ENCODE measurements at regions not wholly inside any gene's neighbourhood (a gene's known extent, or its start where the extent isn't known, plus 50 kb on each side); places are given as distances from the start of the nearest gene placed in this dataset.

DNA sequence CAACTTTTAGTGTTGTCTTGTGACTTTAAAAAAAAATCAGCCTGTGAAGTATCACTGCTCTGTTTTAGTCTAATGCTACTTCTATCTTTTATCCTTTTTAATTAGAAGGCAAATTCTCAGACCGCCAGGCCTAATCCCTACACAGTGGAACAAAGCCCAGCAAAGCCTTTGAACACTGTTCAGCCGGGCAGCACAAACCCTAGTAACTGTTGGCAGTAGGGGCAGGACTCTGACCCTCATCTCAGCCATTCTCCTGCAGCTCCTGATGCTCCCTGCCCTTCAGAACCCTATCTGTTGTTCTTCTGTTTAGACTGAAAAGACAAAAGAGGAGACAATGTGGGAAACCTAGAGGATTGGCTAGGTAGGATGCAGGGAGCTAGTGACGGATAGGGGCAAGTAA, 78.0 kb upstream of the OTX2 start:
- H3K4me1 Mint-ChIP-seq, result no peaks in the 10 kb centered on the region
- H3K9me3 Mint-ChIP-seq, result no peaks in the 10 kb centered on the region
- no peaks in the 10 kb centered on the region for H3K36me3 Mint-ChIP-seq
- DNase-seq (ENCODE audit: low spot score in 2 of 2) (no peak), ATAC-seq (no peak)
- H3K27ac Mint-ChIP-seq, result no peak overlapping the region
- H3K4me3 Mint-ChIP-seq, result no peak overlapping the region

DNA sequence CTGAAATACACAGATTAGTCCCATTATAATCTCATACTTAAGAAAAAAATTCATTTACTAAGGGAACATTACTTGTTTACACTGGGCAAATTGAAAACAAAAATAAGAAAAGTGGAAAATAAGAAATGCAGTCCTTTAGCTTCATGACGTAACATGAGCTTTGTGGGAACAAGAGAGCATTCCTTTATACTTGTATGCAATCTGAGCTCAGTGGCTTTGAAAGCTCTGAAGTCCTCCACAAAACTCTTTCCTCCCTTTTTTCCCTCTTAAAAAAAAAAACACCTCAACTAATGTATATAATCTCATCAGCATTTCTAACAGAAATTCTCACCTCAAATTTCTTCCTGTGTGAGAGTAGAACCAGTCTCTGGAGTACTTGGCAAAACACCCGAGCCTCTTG, 76.9 kb upstream of the OTX2 start:
- H3K4me1 Mint-ChIP-seq, result no peaks in the 10 kb centered on the region
- no peaks in the 10 kb centered on the region for H3K36me3 Mint-ChIP-seq
- H3K9me3 Mint-ChIP-seq, result peaks cover 2% of the 10 kb centered on the region
- DNase-seq (ENCODE audit: low spot score in 2 of 2), result no peak
- no peak for ATAC-seq
- H3K27ac Mint-ChIP-seq, result no peak overlapping the region
- no peak overlapping the region for H3K4me3 Mint-ChIP-seq

DNA sequence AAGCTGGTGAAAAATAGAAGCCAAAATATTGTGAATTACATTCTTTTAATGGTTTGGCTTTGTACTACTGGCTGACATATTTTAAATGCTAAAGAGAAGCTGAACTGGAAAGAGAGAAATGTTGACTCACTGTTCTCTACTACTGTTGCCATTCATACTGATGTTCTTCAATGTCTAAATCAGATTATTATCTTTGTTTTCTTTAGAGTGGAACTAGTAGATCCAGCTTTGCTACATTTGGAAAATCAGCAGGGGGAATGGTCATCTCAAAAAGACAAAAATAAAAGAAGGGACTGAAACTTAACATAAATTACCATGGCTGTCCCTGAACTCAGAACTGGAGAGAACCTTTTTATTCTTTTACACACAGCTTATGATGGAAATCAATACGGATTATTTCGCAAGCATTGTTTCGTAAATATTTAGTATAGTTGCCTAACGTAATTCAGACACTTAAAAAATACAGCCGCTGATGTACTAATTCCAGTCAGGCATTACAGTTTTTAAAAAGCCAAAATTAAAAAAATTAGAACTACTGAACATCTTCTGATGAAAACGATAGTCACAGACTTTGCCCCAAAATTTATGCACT, 76.3 kb upstream of the OTX2 start:
- no peak for ATAC-seq
- Mint-ChIP-seq H3K27ac (no peak overlapping the region), H3K36me3 (no peaks in the 10 kb centered on the region), H3K4me3 (no peak overlapping the region), H3K4me1 (no peaks in the 10 kb centered on the region), H3K9me3 (peaks cover 2% of the 10 kb centered on the region)
- DNase-seq (ENCODE audit: low spot score in 2 of 2), result no peak

DNA sequence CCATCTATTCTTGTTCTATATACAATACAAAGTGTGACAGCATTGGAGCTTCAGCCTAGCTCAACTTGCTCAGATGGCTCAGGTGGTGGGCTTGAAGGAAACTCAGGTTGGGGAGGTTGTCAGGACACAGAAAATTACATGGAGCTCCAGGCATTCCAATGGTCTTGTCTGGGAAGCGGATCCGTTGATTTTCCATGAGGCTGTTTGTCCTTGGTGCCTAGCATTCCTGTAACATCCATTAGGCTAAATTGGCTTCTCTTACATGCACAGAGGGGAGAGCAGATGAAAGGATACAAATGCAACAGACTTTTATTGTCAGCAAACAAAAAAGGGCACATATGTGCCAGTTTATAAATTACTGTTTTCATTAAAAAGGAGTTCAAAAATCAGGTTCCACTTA, 75.5 kb upstream of the OTX2 start:
- Mint-ChIP-seq H3K4me1 (no peaks in the 10 kb centered on the region), H3K36me3 (no peaks in the 10 kb centered on the region), H3K27ac (no peak overlapping the region), H3K9me3 (peaks cover 2% of the 10 kb centered on the region), H3K4me3 (no peak overlapping the region)
- ATAC-seq (no peak), DNase-seq (ENCODE audit: low spot score in 2 of 2) (no peak)

DNA sequence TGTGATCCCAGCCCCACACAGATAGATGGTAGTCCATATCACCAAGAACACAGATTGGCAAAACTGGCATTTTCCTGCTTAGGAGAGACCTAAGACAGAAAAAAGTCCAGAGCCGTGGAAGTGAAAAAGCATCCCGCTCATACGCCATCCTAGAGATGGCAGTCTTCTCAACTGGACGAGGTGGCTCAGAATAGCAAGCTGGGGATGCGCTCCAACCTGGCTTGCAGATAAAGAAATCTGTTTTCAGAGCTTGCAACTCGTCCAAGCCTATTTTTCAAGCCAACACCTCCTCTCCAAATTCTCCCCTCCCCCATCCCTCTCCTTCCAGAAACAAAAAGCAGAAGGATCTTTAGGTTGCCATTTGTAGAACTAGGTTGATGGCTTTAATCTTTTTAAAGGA, 74.3 kb upstream of the OTX2 start:
- Mint-ChIP-seq H3K27ac (no peak overlapping the region), H3K4me1 (no peaks in the 10 kb centered on the region), H3K36me3 (no peaks in the 10 kb centered on the region)

DNA sequence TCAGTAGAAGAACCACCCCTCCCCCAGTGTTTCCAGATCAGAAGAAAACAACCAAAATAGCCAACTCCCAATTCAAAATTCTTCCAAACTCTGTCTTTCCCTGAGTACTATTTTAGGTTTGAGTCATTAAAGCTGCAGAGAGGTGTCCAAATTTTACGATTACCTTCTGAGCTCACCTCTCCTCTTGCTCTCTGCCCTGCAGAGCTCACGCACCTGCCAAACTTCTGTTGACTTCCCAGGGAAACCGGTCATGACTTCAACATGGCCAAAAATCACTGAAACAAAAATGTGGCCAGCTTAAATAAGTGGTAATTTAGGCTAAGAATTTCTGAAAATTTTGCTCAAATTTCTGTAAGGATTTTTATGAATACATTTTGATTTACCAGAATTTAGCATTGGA, 70.9 kb upstream of the OTX2 start:
- no peak for ATAC-seq
- Mint-ChIP-seq H3K4me1 (no peaks in the 10 kb centered on the region), H3K27ac (no peak overlapping the region), H3K9me3 (peaks cover 5% of the 10 kb centered on the region), H3K4me3 (no peak overlapping the region), H3K36me3 (no peaks in the 10 kb centered on the region)
- no peak for DNase-seq (ENCODE audit: low spot score in 2 of 2)

More for the DNA sequence above, 74.3 kb upstream of the OTX2 start:
- Mint-ChIP-seq H3K4me3 (no peak overlapping the region), H3K9me3 (peaks cover 5% of the 10 kb centered on the region)
- DNase-seq (ENCODE audit: low spot score in 2 of 2), result no peak
- no peak for ATAC-seq

DNA sequence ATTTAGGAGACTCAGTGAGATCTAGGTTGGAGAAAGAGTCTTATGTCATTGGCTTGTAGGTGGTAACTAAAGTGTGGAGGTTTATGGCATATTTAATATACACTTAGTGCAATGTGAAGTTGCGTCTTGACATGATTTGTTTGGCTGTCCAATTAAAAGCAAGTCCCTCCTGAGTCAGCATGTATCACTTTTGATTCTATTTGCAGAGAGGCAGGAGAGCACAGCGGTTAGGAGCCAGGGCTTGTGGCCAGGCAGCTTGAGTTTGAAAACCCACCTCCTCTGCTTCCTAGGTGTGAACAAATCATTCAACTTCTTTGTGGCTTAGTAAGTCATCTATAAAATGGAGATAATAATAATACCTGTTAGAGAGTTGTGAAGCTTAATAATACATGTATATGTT, 68.5 kb upstream of the OTX2 start:
- Mint-ChIP-seq H3K9me3 (peaks cover 8% of the 10 kb centered on the region), H3K4me1 (no peaks in the 10 kb centered on the region), H3K27ac (no peak overlapping the region), H3K36me3 (no peaks in the 10 kb centered on the region), H3K4me3 (no peak overlapping the region)
- DNase-seq (ENCODE audit: low spot score in 2 of 2) (no peak), ATAC-seq (no peak)

DNA sequence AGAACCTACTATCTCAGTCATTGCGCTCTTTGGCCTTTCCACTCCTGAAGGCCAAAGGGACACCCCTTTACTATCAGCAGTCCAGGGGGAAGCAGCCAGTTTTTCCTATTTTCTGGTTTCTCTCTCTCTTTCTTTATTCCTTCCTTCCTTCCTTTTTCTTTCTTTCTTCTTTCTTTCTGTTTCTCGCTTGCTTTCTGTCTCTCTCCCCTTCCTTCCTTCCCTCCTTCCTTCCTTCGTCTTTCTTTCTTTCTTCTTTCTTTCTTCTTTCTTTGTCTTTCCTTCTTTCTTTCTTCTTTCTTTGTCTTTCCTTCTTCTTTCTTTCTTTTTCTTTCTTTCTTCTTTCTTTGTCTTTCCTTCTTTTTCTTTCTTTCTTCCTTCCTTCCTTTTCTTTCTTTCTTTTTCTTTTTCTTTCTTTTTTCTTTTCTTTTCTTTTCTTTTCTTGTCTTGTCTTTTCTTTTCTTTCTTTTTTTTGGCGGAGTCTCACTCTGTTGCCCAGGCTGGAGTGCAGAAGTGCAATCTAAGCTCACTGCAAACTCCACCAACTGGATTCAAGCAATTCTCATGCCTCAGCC, 64.9 kb upstream of the OTX2 start:
- no peak overlapping the region for H3K4me3 Mint-ChIP-seq
- no peaks in the 10 kb centered on the region for H3K36me3 Mint-ChIP-seq
- DNase-seq (ENCODE audit: low spot score in 2 of 2) (no peak), ATAC-seq (no peak)
- H3K9me3 Mint-ChIP-seq, result peaks cover 6% of the 10 kb centered on the region
- no peak overlapping the region for H3K27ac Mint-ChIP-seq
- H3K4me1 Mint-ChIP-seq, result no peaks in the 10 kb centered on the region

DNA sequence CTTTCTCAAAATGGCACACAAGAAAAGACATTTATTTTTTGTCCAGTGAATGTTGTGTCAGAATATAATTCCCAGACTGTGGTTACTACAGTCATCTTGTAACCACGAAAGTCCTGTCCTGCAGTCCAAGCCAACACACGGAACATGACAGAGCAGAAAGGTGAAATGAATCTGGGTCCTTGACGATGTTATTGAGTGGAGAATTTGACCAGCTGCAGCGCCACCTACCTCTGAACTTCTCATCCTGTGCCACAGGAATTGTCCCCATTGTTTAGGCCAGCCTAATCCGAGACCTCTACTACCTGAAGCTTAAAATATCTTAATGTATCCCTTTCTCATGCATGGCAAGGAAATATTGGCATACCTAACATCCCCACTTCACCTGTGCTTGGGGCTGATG, 64.1 kb upstream of the OTX2 start:
- Mint-ChIP-seq H3K27ac (no peak overlapping the region), H3K36me3 (no peaks in the 10 kb centered on the region), H3K9me3 (peaks cover 3% of the 10 kb centered on the region), H3K4me3 (no peak overlapping the region), H3K4me1 (no peaks in the 10 kb centered on the region)
- DNase-seq (ENCODE audit: low spot score in 2 of 2) (no peak), ATAC-seq (peak; percentile 16)

DNA sequence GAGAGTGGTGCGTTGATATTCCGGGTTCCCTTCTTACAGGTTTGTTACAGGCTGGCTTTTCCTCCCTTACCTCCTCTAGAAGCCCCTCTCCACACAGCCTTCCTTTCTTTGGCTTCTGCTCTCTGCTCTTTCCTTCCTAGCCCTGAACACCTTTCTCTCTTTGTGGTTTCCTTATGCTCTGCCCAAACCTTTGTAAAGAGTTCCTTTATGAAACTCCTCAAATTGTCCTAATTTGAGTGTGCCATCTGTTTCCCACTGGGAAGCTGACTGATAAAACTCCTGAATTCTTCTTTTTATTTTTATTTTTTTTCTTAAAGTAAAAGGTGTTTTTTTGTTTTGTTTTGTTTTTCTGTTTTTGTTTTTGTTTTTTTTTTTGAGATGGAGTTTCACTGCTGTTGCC, 60.1 kb upstream of the OTX2 start:
- H3K27ac Mint-ChIP-seq, result no peak overlapping the region
- no peaks in the 10 kb centered on the region for H3K4me1 Mint-ChIP-seq
- H3K36me3 Mint-ChIP-seq, result no peaks in the 10 kb centered on the region
- no peak overlapping the region for H3K4me3 Mint-ChIP-seq
- DNase-seq (ENCODE audit: low spot score in 2 of 2), result no peak
- peaks cover 3% of the 10 kb centered on the region for H3K9me3 Mint-ChIP-seq
- no peak for ATAC-seq

DNA sequence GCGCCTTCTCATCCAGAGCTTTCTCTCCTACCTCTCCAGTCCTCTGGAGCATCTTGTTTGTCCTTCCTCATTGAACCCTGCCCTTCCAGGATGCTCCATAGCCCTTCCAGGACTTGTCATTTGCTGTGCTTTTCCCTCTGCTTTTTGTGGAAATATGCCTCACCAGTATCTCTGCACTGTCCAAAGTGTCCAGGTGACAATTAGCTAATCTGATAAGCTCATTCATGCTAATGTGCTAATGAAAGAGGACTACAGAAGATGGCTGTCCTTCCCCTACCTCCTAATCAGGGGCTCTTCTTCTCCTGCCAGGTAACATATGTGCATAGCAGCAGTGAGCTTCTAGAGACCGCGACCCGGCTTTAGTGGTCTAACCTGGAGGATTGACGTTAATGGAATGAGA, 58.4 kb upstream of the OTX2 start:
- Mint-ChIP-seq H3K4me1 (no peaks in the 10 kb centered on the region), H3K9me3 (no peaks in the 10 kb centered on the region), H3K4me3 (no peak overlapping the region), H3K36me3 (no peaks in the 10 kb centered on the region), H3K27ac (no peak overlapping the region)
- ATAC-seq (no peak), DNase-seq (ENCODE audit: low spot score in 2 of 2) (no peak)

DNA sequence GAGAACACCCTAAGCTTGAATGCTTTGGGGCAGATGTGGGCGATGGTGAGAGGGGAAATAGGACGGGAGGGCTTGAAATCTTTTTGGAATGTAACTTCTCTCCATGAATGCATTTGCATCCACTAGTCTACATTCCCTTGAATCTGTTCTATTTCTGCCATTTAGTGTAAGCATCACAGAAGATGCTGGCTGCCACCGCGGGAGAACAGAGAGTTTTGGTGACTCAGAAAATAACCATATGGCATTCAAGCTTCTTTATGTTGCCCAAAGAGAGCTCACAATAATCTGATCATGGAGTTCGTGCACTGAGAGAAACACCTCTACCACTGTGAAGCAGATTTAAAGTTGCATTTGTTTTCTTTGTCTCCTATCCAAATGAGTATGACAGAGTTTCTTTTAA, 52.6 kb upstream of the OTX2 start:
- no peak for ATAC-seq
- no peak overlapping the region for H3K4me3 Mint-ChIP-seq
- H3K27ac Mint-ChIP-seq, result no peak overlapping the region
- no peak for DNase-seq (ENCODE audit: low spot score in 2 of 2)
- no peaks in the 10 kb centered on the region for H3K9me3 Mint-ChIP-seq
- no peaks in the 10 kb centered on the region for H3K36me3 Mint-ChIP-seq
- no peaks in the 10 kb centered on the region for H3K4me1 Mint-ChIP-seq

DNA sequence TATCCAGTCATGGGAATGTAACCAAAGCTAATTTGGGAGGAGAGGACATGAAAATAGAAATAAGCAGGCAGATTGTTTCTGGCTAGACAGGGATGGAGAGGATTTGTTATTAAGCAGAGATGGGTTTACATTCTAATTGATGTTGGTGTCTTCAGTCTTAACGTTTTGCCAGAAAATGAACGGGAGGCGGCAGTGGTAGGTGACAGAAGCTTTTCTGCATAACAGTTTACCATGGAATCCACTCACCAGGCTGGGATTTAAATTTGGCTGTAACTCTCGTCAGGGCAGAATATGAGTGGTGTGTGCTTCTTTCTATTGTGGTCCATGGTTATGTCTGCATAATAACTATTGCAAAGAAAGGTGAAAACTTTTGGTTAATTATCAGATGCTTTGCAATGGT, 50.2 kb upstream of the OTX2 start:
- Mint-ChIP-seq H3K4me3 (no peak overlapping the region), H3K36me3 (no peaks in the 10 kb centered on the region), H3K9me3 (no peaks in the 10 kb centered on the region), H3K4me1 (no peaks in the 10 kb centered on the region), H3K27ac (no peak overlapping the region)
- no peak for ATAC-seq
- no peak for DNase-seq (ENCODE audit: low spot score in 2 of 2)

Data from stimulated activated effector memory CD8-positive, alpha-beta T cell treated with anti-CD3 and anti-CD28 coated beads, Interleukin-12 subunit alpha, Interleukin-12 subunit beta, amount 100 ng/mL, for 72 hours (primary cell).